Dermis microvascular lymphatic vessel endothelial cell (primary cell): ENCODE measurements at regions not wholly inside any gene's neighbourhood (a gene's known extent, or its start where the extent isn't known, plus 50 kb on each side); places are given as distances from the start of the nearest gene placed in this dataset.
A peak's percentile ranks its signal among the peaks of the same experiment; 100 is the strongest.
"Not testable (repeated sequence)": the region's sequence is repeated elsewhere in the genome, so short reads cannot be mapped to it uniquely, and the experiment has no call there.

ENCODE experiments used
- DNase-seq, 2 donors: peaks; one replicate each; pipeline versions ENCODE4 v3.0.0 to v3.0.0-alpha.2; 2010; ENCODE audit warnings: low read depth in 2 of 2

DNA sequence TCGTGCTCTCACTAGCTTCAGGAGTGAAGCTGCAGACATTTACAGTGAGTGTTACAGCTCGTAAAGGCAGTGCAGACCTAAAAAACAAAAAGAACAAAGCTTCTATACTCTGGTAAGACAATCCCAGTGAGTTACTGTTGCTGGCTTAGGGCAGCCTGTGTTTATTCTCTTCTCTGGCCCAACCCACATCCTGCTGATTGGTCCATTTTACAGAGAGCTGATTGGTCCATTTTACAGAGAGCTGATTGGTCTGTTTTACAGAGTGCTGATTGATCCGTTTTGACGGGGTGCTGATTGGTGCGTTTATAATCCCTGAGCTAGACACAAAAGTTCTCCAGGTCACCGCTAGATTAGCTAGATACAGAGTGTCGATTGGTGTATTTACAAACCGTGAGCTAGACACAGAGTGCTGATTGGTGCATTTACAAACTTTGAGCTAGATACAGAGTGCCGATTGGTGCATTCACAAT is 158.0 kb downstream of the KLRB1 start:
- not testable (repeated sequence) for DNase-seq

DNA sequence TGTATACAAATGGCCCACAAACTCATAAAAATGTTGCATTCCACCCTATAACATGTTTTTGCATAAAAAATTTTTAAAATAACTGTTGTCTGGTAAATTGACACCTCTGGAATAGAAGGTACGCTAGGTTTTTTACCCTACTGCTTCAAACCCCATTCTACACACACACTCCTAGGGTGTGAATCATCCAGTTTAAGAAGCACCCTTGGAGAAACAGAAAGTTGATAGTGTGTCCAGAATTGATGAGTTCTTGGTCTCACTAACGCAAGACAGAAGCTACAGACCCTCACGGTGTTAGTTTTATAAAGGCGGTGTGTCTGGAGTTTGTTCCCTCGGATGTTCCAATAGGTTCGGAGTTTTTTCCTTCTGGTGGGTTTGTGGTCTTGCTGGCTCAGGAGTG is 158.5 kb downstream of the KLRB1 start:
- no peak for DNase-seq

DNA sequence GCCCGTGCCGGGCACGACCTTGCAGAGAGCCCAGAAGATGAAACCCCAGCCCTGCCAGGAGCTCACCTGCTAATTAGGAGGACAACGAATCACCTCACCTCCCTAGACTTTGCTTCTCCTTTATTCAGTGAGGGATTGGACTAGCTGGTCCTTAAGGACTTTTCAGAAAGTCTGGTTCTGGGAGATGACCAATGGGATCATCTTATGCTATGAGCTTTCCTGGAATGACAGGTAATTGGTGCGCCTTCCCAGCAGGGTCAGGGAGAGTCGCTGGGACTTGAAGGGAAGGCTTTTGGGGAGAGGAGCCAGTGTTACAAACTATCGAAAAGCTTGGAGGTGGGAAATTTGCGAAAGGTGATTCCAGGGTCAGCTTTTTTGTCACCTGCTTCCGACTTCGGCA is 159.1 kb downstream of the KLRB1 start:
- DNase-seq, result not testable (repeated sequence)

DNA sequence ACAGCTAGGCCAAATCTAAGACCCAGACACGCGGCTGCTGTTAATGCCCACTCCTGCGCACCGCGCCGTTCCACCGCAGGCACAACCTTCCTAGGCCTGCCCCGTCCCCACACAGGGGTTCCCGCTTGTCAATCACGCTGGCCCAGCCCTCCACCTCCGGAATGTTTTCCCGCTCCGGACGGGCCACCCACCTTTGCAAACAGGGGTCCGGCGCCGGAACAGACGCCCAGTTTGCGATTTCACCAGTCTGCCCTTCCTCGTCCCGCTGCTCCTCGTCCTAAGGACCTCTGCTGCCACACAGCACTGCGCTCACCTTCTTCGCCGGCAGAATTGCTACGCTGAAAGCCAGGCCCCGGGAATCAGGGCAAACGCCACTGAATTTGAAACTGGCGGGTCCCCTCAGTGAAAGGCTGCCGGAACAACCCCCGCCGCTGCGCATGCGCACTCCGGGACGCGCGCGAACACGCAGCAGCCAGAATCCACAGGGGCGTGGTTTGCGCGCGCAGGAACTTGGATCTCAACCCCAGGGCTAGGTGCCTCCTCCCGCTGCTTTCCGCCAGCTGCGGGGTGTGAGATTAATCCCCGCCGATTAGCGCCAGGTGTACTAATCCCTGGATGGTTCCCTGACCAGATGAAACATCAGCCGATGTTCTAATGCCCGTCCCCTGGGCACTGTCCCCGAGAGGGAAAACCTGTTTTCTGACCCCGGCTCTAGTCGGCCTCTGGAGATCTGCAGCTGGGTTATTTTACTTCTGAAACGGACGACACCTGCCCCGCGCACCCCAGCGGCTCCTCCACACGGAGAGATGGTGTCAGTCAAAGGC is 159.7 kb downstream of the KLRB1 start:
- peak; percentile 62 to 84 for DNase-seq

DNA sequence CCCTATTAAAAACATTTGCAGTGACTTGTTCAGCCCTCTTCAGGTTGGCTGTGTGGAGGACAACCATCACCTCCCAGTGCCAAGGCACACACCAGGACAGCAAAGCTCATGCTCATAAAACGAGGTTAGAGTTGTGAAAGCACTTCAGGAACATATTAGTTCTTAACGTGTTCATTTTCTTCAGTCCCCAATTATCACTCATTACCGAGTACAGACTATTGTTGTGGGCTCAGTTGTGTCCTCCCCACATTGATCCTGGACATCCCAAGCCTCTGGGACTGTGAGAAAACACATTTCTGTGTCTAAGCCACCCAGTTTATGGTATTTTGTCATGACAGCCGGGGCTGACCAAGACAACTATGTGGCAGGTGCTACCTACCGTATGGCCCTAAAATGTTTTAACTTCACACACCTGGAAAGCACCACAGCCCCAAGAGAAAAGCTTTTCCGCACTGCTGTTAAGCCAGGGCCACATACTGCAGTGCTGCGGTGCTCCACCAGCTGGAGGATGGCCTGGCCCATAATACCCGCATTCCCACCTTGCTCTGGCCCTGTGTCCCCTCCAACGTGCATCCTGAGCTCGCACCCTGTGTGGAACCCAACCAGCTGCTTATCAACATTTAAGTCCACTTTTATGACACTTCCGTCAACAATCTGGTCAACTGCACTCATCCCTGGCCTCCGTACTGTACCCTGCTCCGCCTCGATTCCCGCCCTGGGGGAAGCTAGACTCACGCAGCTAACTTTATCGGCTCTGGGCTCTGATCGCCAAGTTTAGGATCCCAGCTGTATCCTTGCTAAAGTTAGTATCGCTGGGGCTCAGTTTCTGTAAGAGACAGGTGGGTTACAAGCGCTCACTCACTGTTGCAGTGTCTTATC is 160.6 kb downstream of the KLRB1 start:
- DNase-seq, result not testable (repeated sequence)

DNA sequence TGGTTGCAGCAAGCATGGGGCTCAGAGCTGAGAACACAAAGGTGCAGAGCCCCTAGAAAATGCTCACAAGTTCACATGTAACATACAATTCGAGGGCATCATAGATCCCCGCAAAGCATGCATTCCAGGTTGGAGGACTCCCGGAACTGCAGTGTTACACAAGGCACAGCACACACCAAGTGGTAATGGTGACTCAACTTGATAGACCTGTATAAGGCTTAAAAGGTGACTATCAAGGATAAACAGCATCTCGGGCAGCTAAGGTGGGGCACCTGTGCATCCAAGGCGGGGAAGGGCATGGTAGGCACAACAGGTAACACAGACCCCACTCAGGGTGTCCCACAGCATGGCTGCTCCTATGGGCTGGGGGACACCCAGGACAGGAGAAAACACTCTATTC is 167.3 kb downstream of the KLRB1 start:
- DNase-seq, result not testable (repeated sequence)

DNA sequence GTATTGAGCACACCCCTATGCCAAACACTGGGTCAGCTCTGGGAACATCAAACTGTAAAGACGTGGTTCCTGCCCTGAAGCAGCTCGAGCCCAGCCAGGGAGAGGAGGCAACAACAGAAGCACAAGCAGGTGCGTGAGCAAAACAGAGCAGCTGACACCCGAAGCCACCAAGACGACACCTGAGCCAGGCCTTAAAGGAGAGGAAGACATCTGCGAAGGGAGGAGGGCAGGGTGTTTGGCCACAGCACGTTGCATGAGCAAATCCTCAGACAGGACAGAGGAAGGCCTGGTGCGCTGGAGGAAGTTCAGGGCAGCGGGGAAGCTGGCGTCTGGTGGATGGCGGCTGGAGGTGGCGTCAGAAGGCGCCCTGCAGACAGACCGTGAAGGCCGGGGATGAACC is 172.0 kb downstream of the KLRB1 start:
- DNase-seq, result not testable (repeated sequence)

DNA sequence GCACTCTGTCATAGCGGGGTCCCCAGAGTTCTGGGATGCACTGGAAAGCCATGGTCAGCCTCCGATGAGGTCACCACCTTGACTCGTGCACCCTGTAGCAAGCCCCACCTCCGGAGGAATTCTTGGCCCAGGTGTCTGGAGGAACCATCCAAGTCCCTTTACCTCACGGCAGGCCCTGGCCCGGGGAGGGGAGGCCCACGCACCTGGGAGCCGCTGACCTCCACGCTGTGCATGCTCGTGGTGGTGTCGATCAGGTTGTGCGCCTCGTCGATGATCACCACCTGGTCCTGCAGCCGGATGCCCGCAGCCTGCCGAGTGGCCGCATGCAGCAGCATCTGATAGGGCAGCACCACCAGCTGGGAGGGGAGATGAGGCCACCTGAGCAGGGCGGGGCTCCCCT is 177.3 kb downstream of the KLRB1 start:
- not testable (repeated sequence) for DNase-seq

DNA sequence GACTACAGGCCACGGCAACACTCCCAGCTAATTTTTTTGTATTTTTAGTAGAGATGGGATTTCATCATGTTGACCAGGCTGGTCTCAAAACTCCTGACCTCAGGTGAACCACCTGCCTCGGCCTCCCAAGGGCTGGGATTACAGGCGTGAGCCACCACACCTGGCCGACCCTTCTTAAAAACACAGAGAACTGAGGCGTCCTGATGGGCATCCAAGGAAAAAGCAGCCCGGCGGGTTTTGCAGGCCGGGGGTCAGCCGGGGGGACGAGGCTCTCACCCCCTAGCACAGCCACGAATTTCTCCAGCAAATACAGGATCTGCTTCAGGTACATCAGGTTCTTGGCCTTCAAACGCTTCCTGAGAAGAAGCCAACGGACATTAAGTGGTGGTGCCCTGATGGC is 178.9 kb downstream of the KLRB1 start:
- not testable (repeated sequence) for DNase-seq

DNA sequence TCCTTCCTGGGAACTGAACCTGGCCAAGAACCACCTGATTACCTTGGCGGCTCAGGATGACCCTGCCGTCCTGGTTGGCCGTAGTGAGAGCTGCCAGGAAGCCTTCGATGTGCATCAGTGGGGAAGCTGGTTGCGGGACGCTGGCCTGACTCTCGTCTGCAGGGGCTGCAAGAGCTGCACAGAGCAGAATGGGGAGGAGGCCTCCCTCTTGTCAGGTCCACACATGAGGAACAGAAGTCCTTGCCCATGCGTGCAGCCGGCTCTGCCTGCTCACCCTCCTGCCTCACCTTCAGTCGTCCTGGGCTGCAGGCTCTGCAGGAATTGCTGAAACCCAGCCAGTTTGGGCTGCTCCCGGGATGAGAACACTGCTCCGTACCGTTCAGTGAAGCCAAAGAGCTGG is 182.3 kb downstream of the KLRB1 start:
- DNase-seq, result not testable (repeated sequence)

DNA sequence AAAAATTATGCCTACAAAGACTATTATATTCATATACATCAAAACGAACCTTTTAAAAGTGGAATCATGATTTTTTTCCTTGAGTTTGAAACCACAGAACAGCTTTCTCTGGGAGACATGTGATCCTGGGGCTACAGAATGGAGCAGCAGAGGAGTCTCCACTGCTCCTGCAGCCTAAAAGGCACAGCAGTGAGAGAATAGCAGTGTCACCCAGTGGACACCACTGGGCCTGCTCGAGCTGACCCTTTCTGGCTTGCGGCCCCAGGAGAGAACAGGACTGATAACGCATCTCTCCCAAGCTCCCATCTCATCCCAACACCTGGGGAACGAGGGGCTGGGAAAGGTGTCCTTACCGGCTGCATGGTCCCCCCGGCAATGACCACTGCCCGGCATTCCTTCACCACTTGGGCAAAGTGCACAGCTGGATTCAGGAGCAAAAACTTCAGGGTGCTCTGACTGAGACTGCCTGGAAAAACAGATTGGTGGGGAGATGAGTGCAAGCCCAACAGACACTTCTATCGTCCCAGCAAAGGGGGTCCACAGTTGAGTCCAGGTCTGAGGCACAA is 183.5 kb downstream of the KLRB1 start:
- not testable (repeated sequence) for DNase-seq

DNA sequence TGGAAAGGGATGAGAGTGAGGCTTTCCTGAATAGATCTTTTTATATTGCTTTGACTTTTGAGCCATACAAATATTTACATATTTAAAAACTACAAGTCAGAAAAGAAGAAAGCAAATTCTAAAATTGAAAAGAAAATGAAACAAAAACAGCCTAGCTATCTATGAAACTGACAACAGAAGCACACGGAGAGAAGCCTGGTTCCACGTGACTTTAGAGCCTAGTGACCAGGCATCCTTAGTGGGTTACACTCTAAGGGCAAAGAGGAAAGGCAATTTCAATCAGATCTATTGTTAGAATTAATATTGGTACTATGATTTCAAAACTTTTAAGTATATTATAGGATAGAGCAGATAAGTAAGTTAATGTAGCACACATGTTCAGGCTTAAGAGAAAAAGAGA is 185.0 kb downstream of the KLRB1 start:
- DNase-seq, result not testable (repeated sequence)

DNA sequence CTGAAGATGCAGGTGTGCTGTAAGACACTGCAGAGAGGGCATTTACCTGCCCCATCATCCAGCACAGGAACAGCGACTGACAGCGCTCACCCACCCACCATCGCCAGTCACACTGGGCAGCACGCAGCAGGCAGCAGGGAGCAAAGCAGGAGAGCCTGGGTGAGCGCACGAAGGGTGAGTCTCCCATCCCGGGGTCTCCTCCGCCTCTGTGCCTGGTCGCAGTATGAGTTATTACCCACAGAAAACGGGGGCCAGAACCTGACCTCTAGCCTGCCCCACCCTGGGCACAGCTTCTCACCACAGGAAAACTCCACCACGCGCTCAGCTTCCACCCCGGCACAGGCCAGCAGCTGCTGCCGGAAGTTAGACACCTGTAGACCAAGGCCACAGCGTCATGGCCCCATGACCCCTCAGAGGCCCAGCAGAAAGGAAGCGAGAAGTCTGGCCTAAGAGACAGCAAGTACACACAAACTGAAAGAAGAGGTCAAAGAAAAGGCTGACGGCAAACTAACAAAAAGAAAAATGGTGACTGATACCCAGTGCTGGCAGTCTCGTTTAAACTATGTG is 186.1 kb downstream of the KLRB1 start:
- DNase-seq, result not testable (repeated sequence)

DNA sequence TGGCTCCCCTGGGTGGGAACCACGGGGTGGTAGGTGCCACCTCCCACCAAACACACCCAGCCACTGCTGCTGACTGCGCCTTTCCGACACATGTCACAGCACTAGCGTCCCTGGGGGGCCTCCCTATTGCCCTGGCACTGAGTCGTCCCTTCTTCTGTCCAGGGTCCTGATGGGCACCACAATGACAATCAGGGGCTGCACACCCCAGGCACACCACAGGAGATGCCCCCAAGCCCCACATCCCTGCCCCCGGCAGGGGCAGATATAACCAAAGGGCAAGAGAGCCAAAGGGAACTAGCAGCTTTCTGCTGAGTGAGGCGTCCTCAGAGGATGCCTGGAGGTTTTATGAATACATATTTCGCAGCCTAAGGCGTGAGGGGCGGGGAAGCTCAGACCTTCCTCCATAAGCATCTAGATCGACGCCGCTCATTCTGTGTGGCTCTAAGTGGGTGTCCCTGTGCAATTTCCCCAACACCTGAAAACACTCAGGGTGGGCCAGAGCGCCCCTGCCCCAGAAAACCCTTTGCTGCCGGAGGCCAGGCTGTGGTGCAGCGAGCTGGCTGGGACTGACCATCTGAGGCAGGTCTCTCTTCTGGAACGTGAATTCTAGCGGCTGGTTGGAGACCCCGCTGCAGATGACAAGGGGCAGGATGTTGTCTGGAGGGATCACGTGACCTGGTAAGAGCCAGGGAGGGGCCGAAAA is 186.7 kb downstream of the KLRB1 start:
- DNase-seq, result not testable (repeated sequence)

DNA sequence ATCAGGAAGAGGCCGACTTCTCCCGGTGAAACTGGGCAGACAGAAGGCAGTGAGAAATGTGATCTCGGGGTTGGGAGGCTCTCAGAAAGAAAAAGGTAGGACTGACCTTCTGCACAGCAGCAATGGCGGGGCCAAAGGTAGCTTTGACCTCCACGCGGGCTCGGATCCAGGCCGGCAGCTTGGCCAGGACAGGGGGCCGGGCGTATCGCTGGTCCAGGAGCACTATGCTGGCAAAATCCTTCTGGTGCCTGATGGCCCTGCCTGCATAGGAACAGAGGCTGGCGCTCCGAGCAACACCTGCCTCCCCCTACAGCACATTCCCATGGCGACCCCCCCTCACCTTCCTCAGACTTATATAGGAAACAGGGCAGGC is 189.1 kb downstream of the KLRB1 start:
- DNase-seq, result not testable (repeated sequence)

DNA sequence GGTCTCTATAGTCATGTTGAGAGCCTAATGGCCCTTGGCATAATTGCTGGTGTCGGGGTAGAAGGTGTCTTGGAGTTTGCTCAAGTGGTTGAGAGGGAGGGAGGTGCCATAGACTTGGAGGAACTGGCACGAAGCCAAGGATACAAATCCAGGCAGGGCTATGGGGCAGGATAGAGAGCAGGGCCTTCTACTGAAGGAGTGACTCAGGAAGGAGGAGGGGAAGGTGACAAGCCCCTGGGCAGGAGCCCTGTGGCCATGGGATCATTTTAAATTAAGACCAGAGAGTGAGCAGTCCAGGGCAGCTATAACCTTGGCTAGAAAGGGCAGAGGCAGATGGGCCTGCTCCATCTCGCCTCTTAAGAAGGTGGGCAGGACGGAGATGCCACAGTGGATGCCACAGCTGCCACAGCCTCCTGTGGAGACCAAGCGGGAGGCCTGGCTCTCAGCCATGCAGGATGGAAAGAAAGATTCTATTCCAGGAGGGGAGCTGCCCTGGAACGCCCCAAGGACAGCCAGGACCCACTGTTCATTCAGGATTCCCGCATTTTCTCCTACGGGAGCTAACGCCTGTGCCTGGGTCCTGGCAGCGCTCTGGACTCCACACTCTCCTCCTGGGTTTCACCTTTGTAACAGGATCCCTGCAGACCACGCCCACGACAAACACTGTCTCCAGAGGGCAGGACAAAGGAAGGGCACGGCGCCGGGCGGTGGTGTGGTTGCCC is 189.6 kb downstream of the KLRB1 start:
- DNase-seq, result not testable (repeated sequence)

DNA sequence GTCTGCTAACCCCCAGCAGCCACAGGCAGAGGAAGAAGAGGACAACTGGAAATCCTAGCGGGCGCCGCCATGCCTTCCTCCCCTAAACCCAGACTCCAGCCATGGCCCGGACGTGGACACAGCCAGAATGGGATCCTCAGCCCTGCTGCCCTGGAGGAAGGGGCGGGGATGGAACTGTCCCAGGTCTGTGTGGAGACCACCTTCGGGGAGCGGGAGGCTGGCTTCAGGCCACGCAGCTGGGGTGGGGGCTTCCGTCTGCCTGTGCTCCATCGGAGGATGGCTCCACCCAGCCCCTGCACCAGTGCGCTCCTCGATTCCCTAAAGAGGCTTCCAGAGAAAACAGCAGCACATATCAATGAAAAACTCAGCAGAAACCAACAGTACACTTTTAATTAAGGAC is 190.4 kb downstream of the KLRB1 start:
- not testable (repeated sequence) for DNase-seq

DNA sequence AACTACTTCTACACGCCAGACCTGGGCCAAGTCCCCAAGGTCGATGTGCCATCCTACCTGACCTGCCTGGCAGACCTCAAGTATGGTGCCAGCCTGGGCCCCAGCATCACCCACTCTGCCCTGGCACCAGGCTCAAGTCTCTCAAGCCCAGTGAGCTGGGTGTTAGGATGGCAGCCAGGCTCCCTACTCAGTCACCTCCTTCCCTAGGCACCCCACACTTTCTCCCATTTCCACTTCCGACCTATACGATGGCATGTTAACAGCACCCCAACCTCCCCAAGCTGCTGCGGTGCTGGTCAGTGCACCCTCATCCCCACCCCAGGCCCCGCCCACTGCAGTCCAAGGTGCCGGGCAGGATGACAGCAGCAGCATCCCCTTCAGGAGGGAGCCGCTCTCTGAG is 191.4 kb downstream of the KLRB1 start:
- not testable (repeated sequence) for DNase-seq

DNA sequence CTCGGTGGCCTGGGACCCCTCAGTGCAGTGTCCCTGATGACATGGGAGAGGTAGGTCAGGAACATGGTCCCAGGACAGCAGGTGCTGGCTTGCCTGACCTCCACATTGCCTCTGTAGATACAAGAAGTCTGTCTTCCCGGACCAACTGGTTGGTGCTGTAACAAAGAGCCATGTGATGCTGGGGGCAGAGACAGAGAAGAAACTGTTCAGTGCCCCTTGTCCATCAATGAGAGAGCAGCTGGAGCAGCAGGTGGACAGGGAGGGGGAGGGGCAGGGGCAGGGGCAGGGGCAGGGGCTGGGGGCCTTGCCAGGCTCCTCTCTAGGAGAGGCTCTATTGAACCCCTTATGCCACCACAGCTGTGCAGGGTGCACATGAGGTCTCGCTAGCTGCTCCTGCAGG is 191.8 kb downstream of the KLRB1 start:
- not testable (repeated sequence) for DNase-seq

DNA sequence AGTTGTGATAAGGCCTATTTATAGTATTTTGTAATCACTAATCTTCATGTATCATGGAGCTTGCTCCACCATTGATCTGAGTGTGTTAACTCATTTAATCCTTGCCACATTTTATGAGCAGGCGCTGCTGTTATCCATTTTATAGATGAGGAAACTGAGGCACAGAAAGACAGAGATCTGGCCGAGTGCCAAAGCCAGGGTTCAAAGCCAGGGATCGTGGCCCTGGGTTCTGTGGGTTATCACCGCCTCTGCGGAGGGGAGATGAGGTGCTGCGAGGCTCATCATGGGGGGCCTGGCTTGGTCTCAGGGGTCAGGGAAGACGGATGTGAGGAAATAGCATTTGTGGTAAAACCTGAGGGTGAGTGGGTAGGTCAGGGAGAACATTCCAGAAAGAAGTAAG is 193.9 kb downstream of the KLRB1 start:
- DNase-seq, result not testable (repeated sequence)
